HG03175 (cell line): ENCODE measurements at regions not wholly inside any gene's neighbourhood (a gene's known extent, or its start where the extent isn't known, plus 50 kb on each side); places are given as distances from the start of the nearest gene placed in this dataset.

Experiments used
- ATAC-seq: cut with Tn5 transposase; IDR thresholded peaks from one replicate; pipeline ENCODE4 v1.9.1; 2021; ENCODE audit warnings: mild to moderate bottlenecking, moderate library complexity; ENCODE audit not compliant: unreplicated experiment

DNA sequence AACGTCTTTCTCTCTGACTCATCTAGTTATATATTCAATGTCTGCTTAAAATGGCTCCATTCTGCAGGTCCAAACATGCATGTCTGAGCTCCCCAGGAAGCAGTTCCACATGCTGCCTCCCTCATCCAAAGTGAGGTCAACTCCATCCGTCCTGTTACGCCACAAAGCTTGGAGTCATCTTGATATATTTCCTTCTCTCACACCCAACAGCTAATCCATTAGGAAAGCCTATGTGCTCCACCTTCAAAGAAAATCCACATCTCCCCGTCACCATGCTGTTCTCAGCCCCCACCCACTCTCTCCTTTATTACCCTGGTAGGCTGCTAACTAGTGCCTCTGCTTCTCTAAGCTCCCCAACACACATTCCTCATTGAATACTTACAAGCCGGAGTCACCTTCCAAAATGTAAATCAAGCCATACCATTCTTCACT, 130.2 kb upstream of the SYNDIG1 start:
- no peak for ATAC-seq

GRCh38 chr20:24337551-24337950, 131.9 kb upstream of the SYNDIG1 start:
- no peak for ATAC-seq

GRCh38 chr20:24337069-24337468, 132.4 kb upstream of the SYNDIG1 start:
- no peak for ATAC-seq

GRCh38 chr20:24334830-24335229, 134.6 kb upstream of the SYNDIG1 start:
- no peak for ATAC-seq

GRCh38 chr20:24332956-24333355, 136.5 kb upstream of the SYNDIG1 start:
- ATAC-seq: no peak

DNA sequence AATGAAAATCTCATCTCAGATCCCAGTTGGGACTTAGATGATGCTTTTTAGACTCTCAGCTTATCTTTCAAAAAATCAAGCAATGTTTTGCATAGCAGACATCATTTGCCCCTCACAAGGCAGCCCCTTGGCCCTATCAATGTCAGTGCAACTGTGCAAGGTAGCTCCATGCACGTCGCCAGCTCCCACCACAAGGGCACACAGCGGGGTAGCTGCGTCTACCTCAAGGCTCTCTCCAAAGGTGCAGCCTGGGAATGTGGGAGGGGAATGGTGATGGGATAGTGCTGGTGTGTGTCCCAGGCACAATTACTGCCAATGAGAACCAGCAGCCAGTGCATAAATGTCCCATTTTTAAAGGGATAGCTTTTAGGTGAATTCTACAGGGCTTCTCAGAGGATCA, 137.5 kb upstream of the SYNDIG1 start:
- no peak for ATAC-seq

GRCh38 chr20:24328901-24329300, 140.5 kb upstream of the SYNDIG1 start:
- ATAC-seq: no peak

- no peak for ATAC-seq
Measured at GRCh38 chr20:24321973-24322372, 147.5 kb upstream of the SYNDIG1 start.

DNA sequence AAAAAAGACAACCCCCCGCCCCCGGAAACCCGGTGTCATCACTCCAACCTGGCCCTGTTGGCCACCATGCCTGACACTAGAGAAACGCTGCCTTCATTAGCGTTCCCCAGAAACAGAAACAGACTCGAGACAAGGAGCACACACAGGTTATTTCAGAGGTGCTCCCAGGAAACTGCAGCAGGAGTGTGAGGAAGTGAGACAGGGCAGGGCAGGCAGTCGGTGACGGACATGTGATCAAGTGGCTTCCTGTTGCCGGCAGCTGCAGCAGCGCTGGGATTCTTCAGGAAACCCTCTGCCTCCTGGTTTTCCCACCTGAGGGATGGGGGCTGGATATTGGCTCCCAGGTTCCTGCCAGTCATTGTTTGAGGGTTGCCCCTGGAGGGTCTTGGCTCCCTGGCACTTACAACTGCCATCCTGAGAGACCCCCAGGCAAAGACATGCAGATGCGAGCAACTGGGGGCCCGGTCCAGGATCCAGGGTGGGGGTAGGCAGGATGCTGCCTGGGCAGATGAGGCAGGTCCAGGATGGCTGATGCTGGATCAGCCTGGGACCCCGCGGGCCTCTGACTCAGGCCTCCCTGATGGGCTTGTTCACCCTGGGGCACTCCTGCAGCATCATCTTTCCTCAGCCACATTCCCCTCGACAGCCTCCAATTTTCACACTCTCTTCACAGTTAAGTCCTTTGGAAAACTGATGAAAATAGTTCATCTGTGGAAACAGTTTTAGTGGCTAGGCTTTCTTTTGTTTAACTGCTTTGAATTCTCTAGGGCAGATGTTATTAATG, 150.7 kb upstream of the SYNDIG1 start:
- ATAC-seq: no peak

DNA sequence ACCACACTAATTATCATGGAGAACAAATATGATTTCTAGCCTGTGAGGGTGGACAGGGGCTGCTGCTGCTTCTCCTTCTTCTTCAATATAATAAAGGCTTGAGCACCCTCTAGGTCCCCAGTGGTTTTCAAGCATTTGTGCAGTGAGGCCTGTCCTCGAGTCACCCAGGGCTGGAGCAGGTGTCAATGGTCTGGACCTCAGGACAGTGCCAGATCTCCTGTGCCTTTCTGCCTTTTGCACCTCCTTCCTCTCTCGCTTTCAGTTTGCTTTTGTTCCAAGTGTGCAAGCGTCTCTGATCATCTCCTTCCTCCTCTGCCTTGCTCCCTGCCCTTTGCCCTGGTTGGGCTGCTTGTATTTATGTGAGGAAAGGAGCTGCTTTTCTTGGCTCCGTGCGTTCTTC, 152.2 kb upstream of the SYNDIG1 start:
- ATAC-seq: no peak

GRCh38 chr20:24316731-24317130, 152.7 kb upstream of the SYNDIG1 start:
- ATAC-seq: no peak

DNA sequence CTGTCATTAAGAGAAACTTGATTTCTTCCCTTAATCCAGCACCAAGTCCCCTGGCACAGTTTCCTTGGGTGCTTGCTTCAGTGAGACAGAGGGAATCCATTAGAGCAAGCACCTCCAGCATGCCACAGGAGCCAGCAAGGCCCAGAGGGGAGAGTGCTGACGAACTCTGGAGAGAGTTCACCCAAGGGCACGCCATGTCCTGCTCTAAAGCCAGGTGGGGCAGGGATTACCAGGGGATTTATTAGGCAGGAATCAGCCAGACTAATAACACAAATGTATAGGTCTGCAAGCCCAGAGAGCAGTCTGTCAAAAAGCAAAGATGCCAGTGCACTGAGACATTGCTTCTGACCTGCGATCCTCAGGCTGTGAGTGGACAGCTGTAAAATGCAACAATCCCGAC, 155.4 kb upstream of the SYNDIG1 start:
- ATAC-seq: no peak

GRCh38 chr20:24309596-24309995, 159.8 kb upstream of the SYNDIG1 start:
- no peak for ATAC-seq

- ATAC-seq: no peak
Measured at GRCh38 chr20:24305371-24305770, 164.1 kb upstream of the SYNDIG1 start.

DNA sequence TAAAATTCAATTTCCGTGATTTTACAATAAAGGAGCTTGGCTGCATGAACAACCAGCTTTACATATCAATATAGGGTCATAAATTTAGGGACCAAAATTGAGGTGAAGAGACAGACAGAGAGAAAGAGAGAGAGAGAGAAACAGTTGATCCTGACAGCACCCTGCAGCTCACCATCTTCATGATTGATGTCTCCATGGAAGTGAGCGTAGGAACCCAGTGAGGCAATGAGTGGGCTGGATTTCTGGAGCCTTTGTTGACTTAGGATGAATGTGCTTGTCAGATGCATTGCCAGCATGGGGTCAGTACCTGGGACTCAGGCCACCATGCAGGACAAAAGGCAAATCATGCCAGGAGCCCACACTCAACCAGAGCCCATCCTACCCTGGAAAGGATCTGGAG, 165.1 kb upstream of the SYNDIG1 start:
- ATAC-seq: no peak

DNA sequence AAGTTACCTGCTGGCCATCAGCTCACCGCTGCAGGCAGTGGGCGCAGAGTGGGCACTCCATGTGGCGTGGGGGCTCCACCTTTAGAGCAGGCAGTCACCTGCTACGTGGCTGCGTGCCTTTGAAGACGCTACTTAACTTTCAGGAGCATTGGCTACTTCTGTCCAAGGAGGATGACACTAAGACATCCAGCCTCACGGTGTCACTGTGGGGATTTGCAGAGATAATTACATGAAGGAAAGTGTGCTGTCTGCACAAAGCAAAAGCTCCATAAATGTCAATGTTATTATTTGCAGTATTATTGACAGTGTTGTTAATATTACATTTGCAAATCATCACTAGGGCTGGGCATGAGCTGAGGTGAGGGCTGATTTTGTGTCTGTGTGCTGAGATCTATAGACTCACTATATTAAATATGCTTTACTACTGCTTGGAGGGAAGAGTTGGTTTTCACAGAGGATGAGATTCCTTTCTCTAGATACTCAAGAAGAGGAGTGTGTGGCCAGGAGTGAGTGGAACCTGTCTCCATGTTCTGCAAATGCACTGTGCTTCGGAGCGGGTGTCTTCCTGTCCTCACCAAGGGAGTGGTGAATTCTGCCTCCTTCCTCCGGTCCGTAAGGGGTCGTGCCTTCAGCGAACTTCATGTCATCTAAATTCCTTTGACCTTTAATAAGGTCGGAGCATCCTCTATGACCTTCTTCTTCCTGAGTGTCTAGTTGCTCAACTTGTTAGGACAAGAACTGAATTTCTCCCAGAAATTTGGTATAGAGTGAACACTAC, 165.8 kb upstream of the SYNDIG1 start:
- ATAC-seq: no peak

DNA sequence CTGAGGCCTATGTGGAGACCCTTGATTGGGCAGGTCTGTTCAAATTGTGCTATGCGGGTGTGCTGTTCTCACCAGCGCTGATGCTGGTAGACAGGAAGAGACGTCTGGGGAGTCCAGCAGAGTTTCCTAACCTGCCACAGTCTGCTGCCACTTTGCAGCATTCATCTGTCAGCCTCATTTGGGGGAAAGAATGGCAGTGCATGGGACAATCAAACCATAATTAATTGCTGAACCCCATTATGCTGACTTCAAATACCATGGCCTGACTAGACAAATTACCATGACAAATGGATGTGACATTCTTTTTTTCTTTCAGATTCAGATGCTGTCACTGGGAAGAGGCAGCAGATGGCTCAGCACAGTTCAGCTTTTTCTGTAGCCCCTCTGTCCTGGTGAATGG, 171.4 kb upstream of the SYNDIG1 start:
- ATAC-seq: no peak

- ATAC-seq: no peak
Measured at GRCh38 chr20:24296477-24297261, 172.8 kb upstream of the SYNDIG1 start.

DNA sequence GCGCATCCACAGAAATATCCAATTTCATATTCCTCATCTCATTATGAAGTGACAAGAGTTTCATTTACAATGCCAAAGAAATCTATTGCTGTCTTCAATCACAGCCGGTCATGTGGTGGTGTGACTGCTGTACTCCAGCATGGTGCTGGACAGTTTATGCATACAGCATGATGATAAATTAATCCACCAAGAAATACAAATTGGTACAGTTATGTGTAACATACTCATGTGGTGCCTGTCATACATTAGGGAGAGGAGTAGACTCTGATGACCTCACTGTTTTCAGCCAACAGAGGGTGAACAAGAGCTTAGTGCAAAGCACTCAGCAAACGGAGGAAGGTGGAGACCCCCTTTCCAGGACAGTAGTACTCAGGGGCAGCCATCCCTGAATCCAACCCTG, 178.4 kb upstream of the SYNDIG1 start:
- no peak for ATAC-seq

GRCh38 chr20:24289737-24290481, 179.5 kb upstream of the SYNDIG1 start:
- no peak for ATAC-seq

- no peak for ATAC-seq
Measured at GRCh38 chr20:24283186-24283585, 186.2 kb upstream of the SYNDIG1 start.
